SK-N-SH treated with all-trans-retinoic acid at 6 μM for 48 hours (cell line): ENCODE measurements at regions not wholly inside any gene's neighbourhood (a gene's known extent, or its start where the extent isn't known, plus 50 kb on each side); places are given as distances from the start of the nearest gene placed in this dataset.

Experiments
- ATAC-seq: fragments of 200-7000 bp; cut with Tn5 transposase; 3 replicates; pipeline ENCODE4 v1.9.1; 2020; ENCODE audit warnings: mild to moderate bottlenecking, moderate library complexity
- ARNTL ChIP-seq: fragments of 450-650 bp; formaldehyde crosslinking; IDR thresholded peaks from 2 replicates; pipeline ENCODE4 v1.5.0; 2020; ENCODE audit warnings: low read depth, mild to moderate bottlenecking, moderate library complexity, borderline replicate concordance
- BACH2 ChIP-seq: fragments of 250-450 bp; sonication (Bioruptor Pico); IDR thresholded peaks from 2 replicates; pipeline ENCODE4 v1.9.0; 2021; ENCODE audit warnings: mild to moderate bottlenecking, borderline replicate concordance
- CREB5 ChIP-seq: fragments of 250-450 bp; sonication (Bioruptor Pico); IDR thresholded peaks from 2 replicates; pipeline ENCODE4 v1.5.1; 2020; ENCODE audit warnings: low read depth, mild to moderate bottlenecking, moderate library complexity
- CSDC2 ChIP-seq: fragments of 250-450 bp; sonication (Bioruptor Pico); IDR thresholded peaks from 2 replicates; pipeline ENCODE4 v1.5.0; 2020; ENCODE audit warnings: mild to moderate bottlenecking, moderate library complexity
- CSRNP3 ChIP-seq: fragments of 250-450 bp; sonication (Bioruptor Pico); IDR thresholded peaks from 2 replicates; pipeline ENCODE4 v1.5.1; 2021; ENCODE audit warnings: mild to moderate bottlenecking, moderate library complexity
- ESRRG ChIP-seq: fragments of 250-450 bp; sonication (Bioruptor Pico); IDR thresholded peaks from 2 replicates; pipeline ENCODE4 v1.6.1; 2021; ENCODE audit warnings: mild to moderate bottlenecking
- ISL1 ChIP-seq: fragments of 250-450 bp; sonication (Bioruptor Pico); IDR thresholded peaks from 2 replicates; pipeline ENCODE4 v2.1.2; 2022; ENCODE audit warnings: mild to moderate bottlenecking, moderate library complexity
- PATZ1 ChIP-seq: fragments of 250-450 bp; sonication (Bioruptor Pico); IDR thresholded peaks from 2 replicates; pipeline ENCODE4 v1.8.0; 2020; ENCODE audit warnings: mild to moderate bottlenecking, moderate library complexity, borderline replicate concordance
- POU6F1 ChIP-seq: fragments of 250-450 bp; sonication (Bioruptor Pico); IDR thresholded peaks from 2 replicates; pipeline ENCODE4 v1.8.0; 2021; ENCODE audit warnings: low read depth, mild to moderate bottlenecking, moderate library complexity, borderline replicate concordance
- PPARA ChIP-seq: fragments of 250-450 bp; sonication (Bioruptor Pico); IDR thresholded peaks from 2 replicates; pipeline ENCODE4 v1.5.0; 2020; ENCODE audit warnings: mild to moderate bottlenecking, borderline replicate concordance
- SNAI2 ChIP-seq: fragments of 250-450 bp; sonication (Bioruptor Pico); IDR thresholded peaks from 2 replicates; pipeline ENCODE4 v1.5.0; 2020; ENCODE audit warnings: mild to moderate bottlenecking, moderate library complexity
- TCF4 ChIP-seq: fragments of 250-450 bp; sonication (Bioruptor Pico); IDR thresholded peaks from 2 replicates; pipeline ENCODE4 v1.8.0; 2021; ENCODE audit warnings: mild to moderate bottlenecking, moderate library complexity, borderline replicate concordance
- TOX ChIP-seq: fragments of 250-450 bp; sonication (Bioruptor Pico); IDR thresholded peaks from 2 replicates; pipeline ENCODE4 v1.8.0; 2021; ENCODE audit warnings: mild to moderate bottlenecking, moderate library complexity, borderline replicate concordance
- TSHZ2 ChIP-seq: fragments of 250-450 bp; sonication (Bioruptor Pico); IDR thresholded peaks from 2 replicates; pipeline ENCODE4 v1.5.0; 2020; ENCODE audit warnings: mild to moderate bottlenecking, moderate library complexity
- ZC3H10 ChIP-seq: fragments of 250-450 bp; sonication (Bioruptor Pico); IDR thresholded peaks from 2 replicates; pipeline ENCODE4 v1.5.1; 2021; ENCODE audit warnings: mild to moderate bottlenecking, moderate library complexity
- ZFP3 ChIP-seq: fragments of 250-450 bp; sonication (Bioruptor Pico); IDR thresholded peaks from 2 replicates; pipeline ENCODE4 v1.5.0; 2020; ENCODE audit warnings: mild to moderate bottlenecking, moderate library complexity
- ZFP30 ChIP-seq: fragments of 450-650 bp; formaldehyde crosslinking; IDR thresholded peaks from 2 replicates; pipeline ENCODE4 v1.5.0; 2022; ENCODE audit warnings: mild to moderate bottlenecking, moderate library complexity
- ZNF565 ChIP-seq: fragments of 450-650 bp; formaldehyde crosslinking; conservative IDR thresholded peaks from 2 replicates; pipeline ENCODE4 v1.5.0; 2020; ENCODE audit warnings: low read depth, mild to moderate bottlenecking, moderate library complexity
- ZNF70 ChIP-seq: fragments of 450-650 bp; formaldehyde crosslinking; IDR thresholded peaks from 2 replicates; pipeline ENCODE4 v1.5.0; 2020; ENCODE audit warnings: mild to moderate bottlenecking, moderate library complexity
- ZNF8 ChIP-seq: fragments of 450-650 bp; formaldehyde crosslinking; IDR thresholded peaks from 2 replicates; pipeline ENCODE4 v1.5.0; 2020; ENCODE audit warnings: mild to moderate bottlenecking, moderate library complexity

GRCh38 chr2:193112986-193113385, 918.3 kb upstream of the TMEFF2 start (continued):
- TF ChIP-seq POU6F1: no peak

- ATAC-seq: 0 out of 3 replicates have a peak, but pooled peaks have one; percentile 27
- TF ChIP-seq PPARA (CRISPR knock-in tag): no peak
- TF ChIP-seq CREB5: no peak
- no peak for TF ChIP-seq ZNF8 (CRISPR knock-in tag)
- no peak for TF ChIP-seq ZNF565 (CRISPR knock-in tag)
- TF ChIP-seq PATZ1 (CRISPR knock-in tag): no peak
- no peak for TF ChIP-seq ARNTL (CRISPR knock-in tag)
- TF ChIP-seq ZFP30 (CRISPR knock-in tag): no peak
- no peak for TF ChIP-seq ZNF70 (CRISPR knock-in tag)
- no peak for TF ChIP-seq ESRRG (CRISPR knock-in tag)
- no peak for TF ChIP-seq SNAI2 (CRISPR knock-in tag)
- no peak for TF ChIP-seq ZC3H10 (CRISPR knock-in tag)
- TF ChIP-seq TOX (CRISPR knock-in tag): no peak
- TF ChIP-seq TCF4 (CRISPR knock-in tag): no peak
- no peak for TF ChIP-seq BACH2 (CRISPR knock-in tag)
- TF ChIP-seq ISL1 (CRISPR knock-in tag): no peak
- no peak for TF ChIP-seq CSDC2
These were observed 908.3 kb upstream of the TMEFF2 start for GRCh38 chr2:193103064-193103463.

- no peak for TF ChIP-seq PPARA (CRISPR knock-in tag)
- no peak for TF ChIP-seq ARNTL (CRISPR knock-in tag)
- no peak for TF ChIP-seq ESRRG (CRISPR knock-in tag)
- no peak for TF ChIP-seq ZFP3 (CRISPR knock-in tag)
- no peak for TF ChIP-seq ZNF70 (CRISPR knock-in tag)
- TF ChIP-seq CSDC2: no peak
- no peak for TF ChIP-seq BACH2 (CRISPR knock-in tag)
- no peak for TF ChIP-seq TCF4 (CRISPR knock-in tag)
- TF ChIP-seq CSRNP3 (CRISPR knock-in tag): no peak
- TF ChIP-seq TSHZ2 (CRISPR knock-in tag): no peak
- no peak for TF ChIP-seq SNAI2 (CRISPR knock-in tag)
- TF ChIP-seq PATZ1 (CRISPR knock-in tag): no peak
- TF ChIP-seq ZFP30 (CRISPR knock-in tag): no peak
- no peak for TF ChIP-seq ZNF565 (CRISPR knock-in tag)
- TF ChIP-seq POU6F1: no peak
- TF ChIP-seq ZC3H10 (CRISPR knock-in tag): no peak
These were observed 906.9 kb upstream of the TMEFF2 start for GRCh38 chr2:193101591-193101990.

More at GRCh38 chr2:193101591-193101990, 906.9 kb upstream of the TMEFF2 start:
- ATAC-seq: no peak
